GM12878 (cell line): ENCODE measurements at regions not wholly inside any gene's neighbourhood (a gene's known extent, or its start where the extent isn't known, plus 50 kb on each side); places are given as distances from the start of the nearest gene placed in this dataset.
"Not testable (repeated sequence)": the region's sequence is repeated elsewhere in the genome, so short reads cannot be mapped to it uniquely, and the experiment has no call there.

Source experiments
- ATAC-seq: fragments of 200-7000 bp; cut with Tn5 transposase; 3 replicates; pipeline ENCODE4 v1.9.1; 2020; ENCODE audit warnings: mild to moderate bottlenecking, moderate library complexity
- BruUV-seq: library from RNA; stranded (reverse); fragments of 400-500 nt; replicated peaks from 2 replicates; lab custom pipeline; 2021; lab: Mats Ljungman, UMichigan
- CTCF ChIA-PET: fragments of 300-600 bp; sonication (Branson Sonifier 250); formaldehyde crosslinking; extraction: SDS; loops from one replicate; lab custom pipeline; 2021; ENCODE audit warnings: inconsistent platforms; lab: Yijun Ruan, JAX
- POLR2A ChIA-PET: fragments of 350-600 bp; formaldehyde crosslinking; extraction: SDS; loops from one replicate; lab custom pipeline; 2021; ENCODE audit warnings: inconsistent platforms; lab: Charles Lee
- RAD21 ChIA-PET: fragments of 300-600 bp; sonication (Branson Sonifier 250); formaldehyde crosslinking; loops from one replicate; lab custom pipeline; 2023; ENCODE audit warnings: antibody characterized with exemption; ENCODE audit not compliant: unreplicated experiment; lab: Charles Lee
- SMC1A ChIA-PET: fragments of 300-600 bp; sonication (Branson Sonifier 250); formaldehyde crosslinking; loops from one replicate; lab custom pipeline; 2023; ENCODE audit not compliant: unreplicated experiment, uncharacterized antibody; lab: Charles Lee
- DNase-seq: peaks from one replicate; pipeline ENCODE4 v3.0.0-alpha.2; 2011; ENCODE audit warnings: low read depth, low spot score
- FAIRE-seq: peaks from 3 replicates; lab custom pipeline; 2011; peaks lifted over from hg19 to GRCh38; lab: Jason Lieb, UNC
- H2AFZ ChIP-seq: 2 replicates; pipeline ENCODE4 v1.6.0; 2011; ENCODE audit warnings: low read depth, low read length, control low read depth; ENCODE audit not compliant: control insufficient read depth
- H3K27ac ChIP-seq: 2 replicates; pipeline ENCODE4 v1.5.1; 2011; ENCODE audit warnings: control low read depth; ENCODE audit not compliant: control insufficient read depth, insufficient read depth
- H3K27me3 ChIP-seq, 2 experiments: replicated peaks in 1 of 2; 2 replicates each; pipeline versions ENCODE4 v1.6.0 to v1.6.1; 2011; ENCODE audit warnings: low read length in 1 of 2; ENCODE audit not compliant: control insufficient read depth in 2 of 2, insufficient read depth in 2 of 2
- H3K36me3 ChIP-seq, 2 experiments: 2 replicates each; pipeline ENCODE4 v1.5.1; 2011; ENCODE audit warnings: low read length in 1 of 2; ENCODE audit not compliant: control insufficient read depth in 2 of 2, insufficient read depth in 2 of 2
- H3K4me1 ChIP-seq: 2 replicates; pipeline ENCODE4 v1.6.1; 2011; ENCODE audit warnings: mild to moderate bottlenecking, low read length, moderate library complexity, mixed read lengths; ENCODE audit not compliant: control insufficient read depth, insufficient read depth
- H3K4me2 ChIP-seq: 2 replicates; pipeline ENCODE4 v1.6.0; 2011; ENCODE audit warnings: control low read depth; ENCODE audit not compliant: control insufficient read depth, insufficient read depth
- H3K4me3 ChIP-seq: fragments of 200-600 bp; sonication (generic); 2 replicates; pipeline ENCODE4 v1.5.1; 2016
- H3K79me2 ChIP-seq: 2 replicates; pipeline ENCODE4 v1.6.0; 2011; ENCODE audit warnings: low read length; ENCODE audit not compliant: control insufficient read depth, insufficient read depth
- H3K9ac ChIP-seq: 2 replicates; pipeline ENCODE4 v1.8.0; 2011; ENCODE audit warnings: low read length, control low read depth, mixed read lengths; ENCODE audit not compliant: control insufficient read depth, insufficient read depth
- H3K9me3 ChIP-seq: replicated peaks from 3 replicates; pipeline ENCODE4 v1.5.1; 2011; ENCODE audit warnings: mild to moderate bottlenecking, low read length; ENCODE audit not compliant: control insufficient read depth, insufficient read depth
- H4K20me1 ChIP-seq: 2 replicates; pipeline ENCODE4 v1.6.0; 2011; ENCODE audit not compliant: control insufficient read depth, insufficient read depth
- IKZF1 ChIP-seq: fragments of 450-650 bp; conservative IDR thresholded peaks from 2 replicates; pipeline ENCODE4 v1.6.1; 2017; ENCODE audit warnings: antibody characterized with exemption, mild to moderate bottlenecking
- WGBS: methylation state at CpG from one replicate; pipeline ENCODE4 v1.1.6; 2016; ENCODE audit warnings: low lambda C conversion rate; ENCODE audit not compliant: insufficient replicate concordance, insufficient coverage; ENCODE audit errors: missing lambda C conversion rate; 5-methylcytosine and 5-hydroxymethylcytosine counted together
- in situ Hi-C: fragments of 300-500 bp; cut with MboI; formaldehyde crosslinking; loops from 9 replicates; pipeline ENCODE4 v1.14.3; 2018; ENCODE audit warnings: mixed read lengths
- intact Hi-C: fragments of 100-400 bp; cut with micrococcal nuclease; formaldehyde crosslinking; loops from one replicate; pipeline ENCODE4 v1.14.2; 2022; ENCODE audit not compliant: unreplicated experiment

DNA sequence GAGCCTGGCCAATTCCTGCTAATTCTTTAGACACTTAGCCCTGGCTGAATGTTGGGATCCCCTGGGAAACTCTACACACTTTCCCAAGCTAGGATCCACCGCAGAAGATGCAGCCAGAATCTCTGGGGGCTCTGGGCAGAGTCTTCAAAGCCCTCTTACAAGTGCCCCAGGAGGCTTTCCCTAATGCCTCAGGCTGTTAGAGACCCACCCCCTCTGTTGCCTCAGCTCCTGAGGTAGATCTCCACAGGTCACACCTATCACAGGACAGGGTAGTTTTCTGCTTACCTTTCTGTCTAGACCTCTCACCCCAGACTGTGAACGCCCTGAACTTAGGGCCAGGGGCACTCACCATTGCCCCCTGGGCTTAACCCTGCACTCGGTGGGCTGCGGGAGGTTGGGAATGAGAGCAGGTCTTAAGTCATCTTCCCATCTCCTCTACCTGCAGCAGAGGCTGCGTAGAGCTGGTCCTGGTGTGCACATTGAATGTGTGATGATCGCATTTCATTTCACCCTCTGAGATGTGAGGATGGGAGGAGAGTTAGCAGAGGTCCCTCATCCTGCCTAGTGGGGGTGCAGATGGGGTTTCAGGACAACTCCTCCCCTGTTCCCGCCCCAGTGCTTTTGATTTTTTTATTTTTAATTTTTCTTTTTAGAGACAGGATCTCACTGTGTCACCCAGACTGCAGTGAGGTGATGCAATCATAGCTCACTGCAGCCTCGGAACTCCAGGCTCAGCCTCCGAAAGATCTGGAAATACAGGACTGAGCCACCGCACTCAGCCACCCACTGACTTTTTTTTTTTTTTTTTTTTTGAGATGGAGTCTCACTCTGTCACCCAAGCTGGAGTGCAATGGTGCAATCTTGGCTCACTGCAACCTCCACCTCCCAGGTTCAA, 89.0 kb upstream of the LHX1 start:
- H3K9me3 ChIP-seq = no peaks in the 10 kb centered on the region
- no peak overlapping the region for H2AFZ ChIP-seq
- intact Hi-C loops (no loop called here), in situ Hi-C loops (no loop called here)
- no peaks in the 10 kb centered on the region for H3K79me2 ChIP-seq
- DNase-seq (no peak), ATAC-seq (no peak), FAIRE-seq (no peak)
- ChIA-PET RAD21 (no interaction called here), SMC1A (no interaction called here), CTCF (no interaction called here), POLR2A (no interaction called here)
- H3K27me3 ChIP-seq = 0 out of 4 replicates have a peak, but pooled peaks cover 0 to 3% of the 10 kb centered on the region in 2 experiments
- H3K4me1 ChIP-seq = peaks cover 11% of the 10 kb centered on the region
- H4K20me1 ChIP-seq = no peaks in the 10 kb centered on the region
- no peaks in the 10 kb centered on the region for H3K36me3 ChIP-seq
- no peak overlapping the region for H3K9ac ChIP-seq
- 64% methylated on average over 10 of the region's 10 CpGs for WGBS
- H3K4me2 ChIP-seq = no peak overlapping the region
- no peak overlapping the region for H3K4me3 ChIP-seq
- TF ChIP-seq IKZF1 = no peak
- no TSS peak for BruUV-seq
- no peak overlapping the region for H3K27ac ChIP-seq

DNA sequence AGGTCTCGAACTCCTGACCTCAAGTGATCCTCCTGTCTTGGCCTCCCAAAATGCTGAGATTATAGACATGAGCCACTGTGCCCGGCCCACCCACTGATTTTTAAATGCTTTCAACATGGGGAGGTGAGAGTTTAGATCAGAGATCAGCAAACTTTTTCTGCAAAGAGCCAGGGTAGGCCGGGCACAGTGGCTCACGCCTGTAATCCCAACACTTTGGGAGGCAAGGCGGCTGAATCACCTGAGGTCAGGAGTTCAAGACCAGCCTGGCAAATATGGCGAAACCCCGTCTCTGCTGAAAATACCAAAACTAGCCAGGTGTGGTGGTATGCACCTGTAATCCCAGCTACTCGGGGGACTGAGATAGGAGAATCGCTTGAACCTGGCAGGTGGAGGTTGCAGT, 88.3 kb upstream of the LHX1 start:
- FAIRE-seq, H3K36me3 ChIP-seq, ATAC-seq, H3K4me2 ChIP-seq, H3K9ac ChIP-seq, SMC1A ChIA-PET, DNase-seq, BruUV-seq, RAD21 ChIA-PET, H3K27me3 ChIP-seq, in situ Hi-C loops, H3K4me3 ChIP-seq, H4K20me1 ChIP-seq, H2AFZ ChIP-seq, POLR2A ChIA-PET, H3K9me3 ChIP-seq, H3K79me2 ChIP-seq, intact Hi-C loops, H3K27ac ChIP-seq, CTCF ChIA-PET: not testable (repeated sequence)
- peaks cover 11% of the 10 kb centered on the region for H3K4me1 ChIP-seq
- 53% methylated on average over 9 of the region's 9 CpGs for WGBS
